Endothelial cell (in vitro differentiated cells): ENCODE measurements at regions not wholly inside any gene's neighbourhood (a gene's known extent, or its start where the extent isn't known, plus 50 kb on each side); places are given as distances from the start of the nearest gene placed in this dataset.

Experiments used
- DNase-seq: peaks from one replicate; pipeline ENCODE4 v3.0.0; 2021; ENCODE audit warnings: low spot score
- H3K27ac Mint-ChIP-seq: one replicate; pipeline ENCODE4 v1.8.0; 2021; ENCODE audit warnings: mixed read lengths, inconsistent platforms; ENCODE audit not compliant: unreplicated experiment
- H3K27me3 Mint-ChIP-seq: one replicate; pipeline ENCODE4 v1.8.0; 2021; ENCODE audit warnings: mild to moderate bottlenecking, moderate library complexity, mixed read lengths, inconsistent platforms; ENCODE audit not compliant: unreplicated experiment
- H3K36me3 Mint-ChIP-seq: one replicate; pipeline ENCODE4 v1.8.0; 2021; ENCODE audit warnings: mild to moderate bottlenecking, low read depth, mixed read lengths, inconsistent platforms; ENCODE audit not compliant: unreplicated experiment
- H3K4me1 Mint-ChIP-seq: one replicate; pipeline ENCODE4 v1.8.0; 2021; ENCODE audit warnings: mild to moderate bottlenecking, mixed read lengths, inconsistent platforms; ENCODE audit not compliant: unreplicated experiment
- H3K4me3 Mint-ChIP-seq: one replicate; pipeline ENCODE4 v1.8.0; 2021; ENCODE audit warnings: mild to moderate bottlenecking, mixed read lengths, inconsistent platforms; ENCODE audit not compliant: unreplicated experiment
- H3K9me3 Mint-ChIP-seq: one replicate; pipeline ENCODE4 v1.8.0; 2021; ENCODE audit warnings: mixed read lengths, inconsistent platforms; ENCODE audit not compliant: unreplicated experiment
- CTCF ChIP-seq: fragments of 200-600 bp; sonication (generic); IDR thresholded peaks from one replicate; pipeline ENCODE4 v1.5.0; 2021; ENCODE audit warnings: antibody characterized with exemption; ENCODE audit not compliant: unreplicated experiment

GRCh38 chr15:29560896-29561295 is 261.4 kb downstream of the TJP1 start:
- no peak for TF ChIP-seq CTCF
- Mint-ChIP-seq H3K4me3 (no peak overlapping the region), H3K27me3 (peaks cover 18% of the 10 kb centered on the region), H3K4me1 (no peaks in the 10 kb centered on the region), H3K9me3 (peaks cover 8% of the 10 kb centered on the region), H3K36me3 (peaks cover 9% of the 10 kb centered on the region), H3K27ac (no peak overlapping the region)
- no peak for DNase-seq

- H3K4me3 Mint-ChIP-seq: no peak overlapping the region
- no peak for DNase-seq
- H3K36me3 Mint-ChIP-seq: peaks cover 9% of the 10 kb centered on the region
- peaks cover 8% of the 10 kb centered on the region for H3K9me3 Mint-ChIP-seq
- TF ChIP-seq CTCF: no peak
- peaks cover 18% of the 10 kb centered on the region for H3K27me3 Mint-ChIP-seq
- H3K27ac Mint-ChIP-seq: no peak overlapping the region
- H3K4me1 Mint-ChIP-seq: no peaks in the 10 kb centered on the region
Observed at GRCh38 chr15:29558261-29558660, 264.0 kb downstream of the TJP1 start.

- no peak for TF ChIP-seq CTCF
- Mint-ChIP-seq H3K27me3 (peaks cover 18% of the 10 kb centered on the region), H3K4me1 (no peaks in the 10 kb centered on the region), H3K27ac (no peak overlapping the region), H3K4me3 (no peak overlapping the region), H3K9me3 (peaks cover 8% of the 10 kb centered on the region), H3K36me3 (peaks cover 9% of the 10 kb centered on the region)
- DNase-seq: no peak
Observed at GRCh38 chr15:29557171-29557570, 265.1 kb downstream of the TJP1 start.

GRCh38 chr15:29556380-29556779 is 265.9 kb downstream of the TJP1 start:
- Mint-ChIP-seq H3K27me3 (peaks cover 18% of the 10 kb centered on the region), H3K27ac (no peak overlapping the region), H3K4me3 (no peak overlapping the region), H3K9me3 (peaks cover 4% of the 10 kb centered on the region), H3K4me1 (no peaks in the 10 kb centered on the region), H3K36me3 (peaks cover 9% of the 10 kb centered on the region)
- no peak for TF ChIP-seq CTCF
- no peak for DNase-seq

GRCh38 chr15:29554531-29554930 is 267.7 kb downstream of the TJP1 start:
- Mint-ChIP-seq H3K27me3 (peaks cover 13% of the 10 kb centered on the region), H3K36me3 (peaks cover 7% of the 10 kb centered on the region), H3K4me3 (no peak overlapping the region), H3K4me1 (no peaks in the 10 kb centered on the region), H3K9me3 (peaks cover 4% of the 10 kb centered on the region), H3K27ac (no peak overlapping the region)
- DNase-seq: no peak
- no peak for TF ChIP-seq CTCF
